Adrenal gland (tissue), 5 donors: ENCODE measurements at regions not wholly inside any gene's neighbourhood (a gene's known extent, or its start where the extent isn't known, plus 50 kb on each side); places are given as distances from the start of the nearest gene placed in this dataset.

ENCODE experiments used
- POLR2A ChIP-seq, 2 donors: fragments of 450-650 bp; IDR thresholded peaks; one replicate each; pipeline ENCODE4 v1.6.1; 2017; ENCODE audit warnings: antibody characterized with exemption in 2 of 2, mild to moderate bottlenecking in 2 of 2, moderate library complexity in 1 of 2
- TF ChIP-seq, protein P1 (sequence below), 6 experiments: fragments of 450-650 bp in 4 of 6; fragments of 200-600 bp in 2 of 6; sonication (generic) in 1 of 6; IDR thresholded peaks; 1 replicate in 5 of 6; 2 replicates in 1 of 6; pipeline versions ENCODE4 v1.5.1 to v1.8.0; 2016 to 2021; ENCODE audit warnings: antibody characterized with exemption in 6 of 6, mild to moderate bottlenecking in 2 of 6, moderate library complexity in 1 of 6
- donor health status: DM: no; HTN: no; CAD: no.

DNA sequence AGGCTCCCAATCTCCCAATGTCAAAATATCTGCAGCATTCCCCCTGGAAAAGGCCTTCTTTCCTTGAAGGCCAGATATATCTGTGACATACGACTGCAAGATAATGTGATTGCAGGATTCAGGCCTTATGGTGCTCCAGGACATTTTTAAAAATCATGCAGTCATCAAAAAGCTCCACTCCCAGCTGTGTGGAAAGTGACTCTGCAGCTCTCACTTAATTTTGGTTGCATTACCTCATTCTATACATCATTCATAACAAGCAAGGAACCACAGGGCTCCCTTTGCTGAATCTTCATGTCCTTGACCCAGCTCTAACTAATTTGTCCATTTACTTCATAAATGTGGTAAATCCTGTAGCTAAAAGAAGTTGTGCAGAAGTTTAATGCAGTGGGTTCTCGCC lies 386.2 kb upstream of the SLC30A5 start:
- TF ChIP-seq, protein P1, sequence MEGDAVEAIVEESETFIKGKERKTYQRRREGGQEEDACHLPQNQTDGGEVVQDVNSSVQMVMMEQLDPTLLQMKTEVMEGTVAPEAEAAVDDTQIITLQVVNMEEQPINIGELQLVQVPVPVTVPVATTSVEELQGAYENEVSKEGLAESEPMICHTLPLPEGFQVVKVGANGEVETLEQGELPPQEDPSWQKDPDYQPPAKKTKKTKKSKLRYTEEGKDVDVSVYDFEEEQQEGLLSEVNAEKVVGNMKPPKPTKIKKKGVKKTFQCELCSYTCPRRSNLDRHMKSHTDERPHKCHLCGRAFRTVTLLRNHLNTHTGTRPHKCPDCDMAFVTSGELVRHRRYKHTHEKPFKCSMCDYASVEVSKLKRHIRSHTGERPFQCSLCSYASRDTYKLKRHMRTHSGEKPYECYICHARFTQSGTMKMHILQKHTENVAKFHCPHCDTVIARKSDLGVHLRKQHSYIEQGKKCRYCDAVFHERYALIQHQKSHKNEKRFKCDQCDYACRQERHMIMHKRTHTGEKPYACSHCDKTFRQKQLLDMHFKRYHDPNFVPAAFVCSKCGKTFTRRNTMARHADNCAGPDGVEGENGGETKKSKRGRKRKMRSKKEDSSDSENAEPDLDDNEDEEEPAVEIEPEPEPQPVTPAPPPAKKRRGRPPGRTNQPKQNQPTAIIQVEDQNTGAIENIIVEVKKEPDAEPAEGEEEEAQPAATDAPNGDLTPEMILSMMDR (IDR thresholded peaks at IDR 0.05): no peak
- no peak for TF ChIP-seq POLR2A (IDR thresholded peaks at IDR 0.05)
